DMS 273 treated with DMSO at 0.1 percent for 48 hours (cell line): ENCODE measurements at regions not wholly inside any gene's neighbourhood (a gene's known extent, or its start where the extent isn't known, plus 50 kb on each side); places are given as distances from the start of the nearest gene placed in this dataset.

Experiments used
- DNase-seq: peaks from one replicate; lab custom pipeline; 2025; lab: John Stamatoyannopoulos, UW

DNA sequence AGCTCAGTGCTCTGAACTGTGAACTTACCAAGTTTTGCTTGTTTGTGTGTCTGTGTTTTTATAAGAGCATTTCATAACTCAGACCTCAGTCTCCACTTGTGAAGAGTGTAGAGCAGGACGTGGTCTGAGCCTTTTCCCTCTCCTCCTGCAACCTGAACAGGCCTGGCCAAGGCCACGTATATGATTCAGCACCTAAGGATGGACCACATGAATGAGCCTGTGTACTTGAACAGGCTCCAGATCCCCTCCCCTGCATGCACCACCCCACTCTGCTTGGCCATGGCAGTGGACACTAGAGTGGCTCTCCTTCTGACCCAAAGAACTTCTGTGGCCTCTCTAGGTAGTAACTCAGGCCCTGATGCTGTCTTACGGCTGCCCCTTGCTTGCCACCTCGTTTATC, 125.9 kb upstream of the FSTL4 start:
- no peak for DNase-seq

DNA sequence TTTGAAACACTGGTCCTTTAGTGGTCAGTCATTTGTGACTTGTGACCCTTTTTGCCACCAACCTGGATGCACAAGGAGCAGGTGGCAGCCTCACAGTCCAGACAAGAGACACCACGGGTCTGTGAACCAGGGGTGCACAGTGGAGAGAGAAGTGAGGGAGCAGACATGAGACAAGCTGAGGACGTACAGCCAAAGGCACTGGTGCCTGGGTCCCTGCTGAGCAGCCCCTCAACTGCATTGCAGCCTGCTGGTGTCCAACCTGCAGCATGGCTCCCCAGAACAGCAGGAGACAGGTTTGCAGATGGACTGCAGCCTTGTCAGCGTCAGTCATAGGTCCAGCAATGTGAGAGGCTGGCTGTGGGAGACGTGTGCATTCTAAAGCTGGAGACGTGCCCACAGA, 124.2 kb upstream of the FSTL4 start:
- no peak for DNase-seq

DNA sequence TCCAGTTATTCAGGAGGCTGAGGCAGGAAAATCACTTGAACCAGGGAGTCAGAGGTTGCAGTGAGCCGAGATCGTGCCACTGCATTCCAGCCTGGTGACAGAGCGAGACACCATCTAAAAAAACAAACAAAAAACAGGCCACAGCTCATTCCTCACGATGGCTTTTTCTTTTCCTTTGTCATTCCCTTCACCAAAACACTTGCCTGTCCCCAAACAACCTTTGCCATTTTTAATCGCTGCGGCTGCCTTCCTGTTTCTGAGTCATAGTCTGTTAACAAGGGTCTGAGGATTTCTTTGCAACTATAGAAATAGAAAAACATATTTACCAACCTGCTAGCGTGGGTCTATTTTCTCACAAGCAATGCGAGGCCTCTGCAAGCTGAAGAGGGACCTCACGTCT, 123.0 kb upstream of the FSTL4 start:
- no peak for DNase-seq

DNA sequence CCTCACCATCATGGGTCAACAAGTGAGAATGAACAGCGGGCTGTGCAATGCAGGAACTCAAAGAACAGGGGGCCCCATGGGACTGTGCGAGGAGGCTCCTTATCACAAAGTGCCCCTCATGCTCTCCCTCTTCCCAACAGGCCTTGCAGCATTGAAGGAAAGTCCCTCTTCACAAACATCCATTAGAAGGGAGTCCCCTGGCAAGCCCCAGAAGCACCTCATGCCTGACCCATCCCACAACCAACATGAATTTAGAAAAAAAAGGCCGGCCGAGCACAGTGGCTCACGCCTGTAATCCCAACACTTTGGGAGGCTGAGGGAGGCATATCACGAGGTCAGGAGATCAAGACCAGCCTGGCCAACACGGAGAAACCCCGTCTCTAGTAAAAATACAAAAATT, 122.6 kb upstream of the FSTL4 start:
- no peak for DNase-seq

DNA sequence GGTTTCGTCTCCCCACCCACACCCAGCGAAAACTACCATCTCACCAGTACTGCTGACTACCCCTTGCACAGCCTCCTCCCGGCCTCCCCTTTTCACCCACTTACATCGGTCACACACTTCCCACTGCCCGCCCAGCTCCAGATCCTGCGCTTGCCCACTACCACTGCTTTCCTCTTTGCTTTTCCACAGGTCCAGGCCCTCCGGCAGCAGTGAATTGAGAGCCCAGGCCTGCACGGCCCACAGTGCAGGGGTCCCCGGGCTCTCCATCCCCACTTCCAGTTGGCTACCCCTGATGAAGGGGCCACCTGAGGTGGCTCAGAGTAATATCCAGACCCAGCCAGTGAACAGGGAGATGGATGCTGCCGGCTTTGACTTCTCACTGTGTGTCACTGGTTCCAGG, 120.2 kb upstream of the FSTL4 start:
- no peak for DNase-seq

DNA sequence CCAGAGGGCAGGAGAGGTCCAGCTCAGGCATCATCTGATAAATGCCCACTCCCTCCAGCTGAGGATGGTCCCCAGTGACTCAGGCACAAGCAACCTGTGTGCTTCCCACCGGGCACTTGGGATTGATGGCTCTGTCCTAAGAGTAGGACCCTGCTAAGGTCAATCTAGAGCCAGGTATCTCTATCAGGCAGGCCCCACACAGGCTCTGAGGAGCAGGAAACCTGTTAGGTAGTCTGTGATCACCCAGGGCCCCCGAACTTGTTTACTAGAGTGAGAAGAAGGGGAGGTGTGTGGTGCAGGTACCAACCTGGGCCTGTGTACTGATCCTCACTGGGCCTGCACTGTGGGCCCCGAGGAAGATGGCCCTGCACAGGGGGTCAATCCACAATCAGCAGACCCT, 119.6 kb upstream of the FSTL4 start:
- no peak for DNase-seq

DNA sequence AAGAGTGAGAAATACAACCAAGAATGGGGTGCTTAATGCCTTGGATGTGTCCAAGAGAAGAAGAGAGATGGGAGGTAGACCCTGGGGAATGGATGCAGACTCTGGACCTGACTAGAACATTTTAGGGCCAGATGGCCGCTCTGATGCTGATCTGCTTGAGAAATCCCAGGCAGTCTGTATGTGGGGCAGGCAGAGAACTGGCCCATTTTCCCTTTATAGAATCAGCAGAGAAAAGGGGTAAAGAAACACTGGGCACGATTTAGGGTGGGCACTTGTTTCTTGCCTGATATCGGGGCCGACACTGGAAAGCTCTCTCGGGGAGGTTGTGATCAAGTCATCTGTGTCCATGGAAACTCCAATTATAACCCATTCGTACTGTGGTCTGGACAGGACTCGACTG, 118.5 kb upstream of the FSTL4 start:
- no peak for DNase-seq

DNA sequence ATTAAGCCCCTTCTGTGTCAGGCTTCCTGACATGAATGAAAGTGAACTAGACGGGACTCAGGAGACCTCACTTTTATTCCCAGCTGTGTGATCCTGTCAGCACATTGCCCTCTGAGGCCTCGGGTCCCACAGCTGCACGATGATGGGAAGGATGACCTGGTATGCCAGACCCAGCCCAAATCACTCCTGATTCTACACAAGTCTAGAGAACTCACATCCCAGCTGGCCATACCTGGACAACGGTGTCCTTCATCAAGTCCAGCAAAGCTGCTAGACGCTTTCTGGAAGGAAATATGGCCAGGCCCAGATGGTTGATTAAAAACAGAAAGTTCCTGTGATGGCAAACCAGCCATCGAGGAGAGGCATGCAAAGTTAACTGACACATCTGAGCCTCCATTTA, 118.0 kb upstream of the FSTL4 start:
- DNase-seq, result no peak

DNA sequence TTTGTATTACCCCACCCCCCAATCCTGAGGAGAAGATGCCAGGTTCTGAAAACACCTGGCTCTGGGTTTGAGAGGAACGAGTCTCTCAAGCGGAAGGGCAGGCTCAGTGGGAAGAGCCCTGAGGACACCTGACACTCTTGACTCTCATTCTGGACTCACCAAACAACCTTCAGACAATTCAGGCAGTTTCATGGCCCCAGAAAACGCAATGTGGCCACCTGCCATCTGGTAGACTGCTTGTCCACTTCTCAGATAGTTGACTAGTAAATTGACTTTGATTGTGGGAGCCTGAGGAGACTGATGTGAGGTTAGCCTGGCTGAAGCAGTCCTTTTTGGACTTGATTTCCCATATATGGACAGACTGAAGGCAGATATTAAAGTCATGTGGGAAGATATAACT, 117.5 kb upstream of the FSTL4 start:
- DNase-seq, result no peak

DNA sequence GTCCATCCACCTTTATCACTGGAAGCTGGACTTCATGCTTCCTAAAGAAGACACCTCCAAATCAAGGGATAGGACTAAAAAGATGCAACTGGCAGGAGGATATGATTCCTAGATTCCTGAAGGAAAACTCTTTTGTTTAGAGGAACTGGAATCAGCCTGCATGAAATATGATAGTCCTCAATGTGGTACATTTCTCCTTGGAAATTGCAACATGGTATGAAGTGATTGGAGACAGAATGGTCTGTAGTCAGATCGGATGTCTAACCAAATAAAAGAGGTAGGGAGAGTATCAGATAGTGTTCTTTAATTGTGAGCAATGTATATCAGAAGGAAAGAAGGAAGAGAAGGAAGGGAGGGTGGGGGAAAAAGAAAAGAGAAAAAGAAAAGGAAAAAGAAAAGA, 116.1 kb upstream of the FSTL4 start:
- DNase-seq, result no peak

DNA sequence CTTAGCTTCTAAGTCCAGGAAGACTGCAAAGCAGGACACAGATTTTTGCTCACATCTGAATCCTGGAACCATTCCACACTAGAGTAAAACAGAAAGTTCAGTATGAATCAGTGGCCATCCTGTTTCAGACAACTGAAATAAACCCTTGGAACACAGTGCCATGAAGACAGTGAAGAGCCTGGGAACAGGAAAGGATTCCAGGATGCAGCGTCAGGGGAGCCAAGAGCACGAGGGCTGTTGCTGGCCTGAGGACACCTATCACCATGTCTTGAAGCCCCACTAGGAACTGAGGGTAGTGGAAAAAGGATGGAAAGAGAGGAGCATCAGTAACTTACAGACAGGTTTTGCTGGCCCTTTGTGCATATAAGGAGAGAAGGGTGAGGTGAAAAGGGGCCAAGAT, 115.3 kb upstream of the FSTL4 start:
- no peak for DNase-seq

DNA sequence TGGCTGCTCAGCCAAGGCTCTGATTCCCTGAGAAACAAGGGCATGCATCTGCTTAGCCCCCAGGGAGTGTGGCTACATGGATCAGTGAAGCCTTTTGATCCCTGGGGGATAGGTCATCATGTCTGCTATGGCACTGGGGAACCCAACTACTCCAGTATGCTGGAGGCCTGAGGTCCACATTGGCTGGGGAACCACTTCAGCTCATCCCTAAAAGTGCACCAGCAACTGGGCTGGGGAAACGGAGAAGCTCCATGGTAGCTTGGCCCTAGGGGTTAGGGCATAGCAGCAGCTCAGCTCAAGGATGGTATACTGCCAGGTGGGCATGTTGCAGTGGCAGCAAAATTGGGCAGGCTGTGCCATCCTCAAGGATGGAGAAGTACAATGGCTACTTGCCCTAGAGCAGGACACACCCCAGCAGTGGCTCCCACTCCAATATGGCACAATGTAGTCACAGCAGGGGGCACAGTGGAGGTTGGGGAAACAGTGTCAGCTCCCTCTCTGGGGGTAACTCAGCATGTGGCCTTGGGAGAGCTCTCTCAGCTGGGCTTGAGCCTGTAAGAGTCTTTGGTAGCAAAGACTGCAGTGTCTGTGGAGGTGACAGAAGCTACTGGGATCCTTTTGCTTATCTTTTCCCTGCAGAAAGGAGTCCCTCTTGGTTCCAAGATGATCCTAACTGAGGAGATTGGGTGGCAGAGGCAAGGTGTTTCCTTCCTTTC, 111.5 kb upstream of the FSTL4 start:
- no peak for DNase-seq

DNA sequence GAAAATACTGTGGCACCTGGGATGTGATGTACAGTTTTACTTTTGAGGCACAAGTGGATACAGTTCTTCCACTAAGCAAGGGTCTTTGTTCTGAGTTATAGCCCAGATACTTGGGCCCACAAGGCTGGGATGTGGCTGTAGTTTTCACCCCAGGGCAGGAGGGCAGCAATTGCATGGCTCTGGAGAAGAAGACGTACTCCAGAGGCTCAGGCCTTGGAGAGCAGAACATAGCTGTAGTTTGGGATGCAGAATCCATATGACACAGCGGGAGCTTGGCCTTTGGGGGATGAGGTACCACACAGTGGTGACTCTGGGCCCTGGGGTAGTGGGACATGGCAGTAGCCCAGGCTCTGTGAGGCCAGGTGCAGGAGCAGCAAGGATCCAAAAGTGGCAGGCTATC, 110.8 kb upstream of the FSTL4 start:
- no peak for DNase-seq

DNA sequence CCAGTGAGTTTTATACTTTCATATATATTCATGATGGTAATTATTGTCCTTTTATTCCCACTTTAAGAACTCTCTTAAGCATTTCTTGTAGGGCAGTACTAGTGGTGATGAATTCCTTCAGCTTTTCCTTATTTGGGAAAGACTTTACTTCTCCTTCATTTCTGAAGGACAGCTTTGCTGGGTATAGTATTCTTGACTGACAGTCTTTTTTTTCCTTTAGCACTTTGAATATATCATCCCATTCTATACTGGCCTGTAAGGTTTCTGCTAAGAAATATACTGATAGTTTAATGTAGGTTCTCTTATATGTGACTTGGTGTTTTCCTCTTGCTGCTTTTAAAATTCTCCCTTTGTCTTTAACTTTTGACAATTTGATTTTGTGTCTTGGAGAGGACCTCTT, 109.0 kb upstream of the FSTL4 start:
- DNase-seq, result no peak

DNA sequence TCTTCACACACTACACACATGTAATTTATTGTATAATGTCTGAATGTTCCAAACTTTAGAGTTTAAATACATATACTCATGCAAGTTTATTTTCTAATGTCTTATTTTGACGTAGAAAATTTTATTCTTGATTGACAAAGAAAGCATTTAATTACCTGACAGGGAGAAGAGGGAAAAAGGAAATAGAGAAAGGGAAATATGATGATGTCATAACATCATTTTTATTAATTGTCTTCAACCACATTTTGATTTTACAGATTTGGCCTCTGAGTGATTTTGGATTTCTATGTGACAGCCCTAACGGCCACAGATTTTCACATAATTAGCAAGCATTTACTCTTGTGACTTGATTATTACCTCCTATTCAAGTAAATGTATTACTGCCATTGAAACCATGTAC, 106.1 kb upstream of the FSTL4 start:
- no peak for DNase-seq

DNA sequence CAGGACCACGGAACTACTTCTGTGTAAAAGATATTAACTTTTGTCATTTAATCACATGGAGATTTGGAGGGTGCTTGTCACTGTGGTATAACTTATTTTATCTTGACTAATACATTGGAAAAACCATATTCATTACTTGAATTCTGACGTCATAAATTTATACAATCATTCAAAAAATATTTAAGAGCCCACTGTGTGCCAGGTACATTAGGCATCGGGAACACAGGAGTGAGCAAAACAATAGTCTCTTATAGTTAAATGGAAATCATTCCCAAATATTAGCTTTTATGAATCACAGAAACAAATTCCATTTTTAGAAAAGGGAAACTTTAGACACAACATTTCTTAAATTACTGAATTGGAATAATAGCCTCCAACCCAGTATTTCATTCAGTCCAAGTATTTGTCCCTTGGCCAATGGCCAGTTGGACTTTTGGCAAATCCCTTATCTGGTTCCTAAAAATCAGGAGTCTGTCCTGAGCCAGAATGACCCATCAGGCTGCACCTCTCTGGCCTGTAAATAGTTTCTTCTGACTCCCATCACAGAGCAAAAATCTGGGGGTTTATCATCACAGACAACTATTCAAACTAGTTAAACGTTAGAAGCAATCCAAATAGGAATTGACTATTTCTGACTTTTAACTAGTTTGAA, 104.3 kb upstream of the FSTL4 start:
- DNase-seq, result no peak

DNA sequence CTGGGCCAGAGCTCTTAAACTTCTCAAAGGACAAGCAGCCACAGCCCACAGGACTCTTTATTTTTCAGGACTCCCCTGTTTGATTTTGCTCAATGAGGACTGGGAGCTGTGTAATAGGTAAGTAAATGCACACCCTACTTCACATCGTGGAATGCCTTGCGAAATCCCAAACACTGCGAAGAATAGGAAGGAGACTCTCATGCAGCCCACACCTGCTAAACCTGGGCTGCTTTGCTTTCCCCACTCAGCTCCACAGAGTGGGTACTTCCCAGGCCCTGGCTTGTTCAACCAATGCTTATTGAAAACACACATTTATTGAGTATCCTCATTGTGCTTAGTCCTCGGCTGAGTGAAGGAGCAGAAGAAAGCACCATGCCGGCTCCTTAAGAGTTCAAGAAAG, 103.3 kb upstream of the FSTL4 start:
- DNase-seq, result no peak

DNA sequence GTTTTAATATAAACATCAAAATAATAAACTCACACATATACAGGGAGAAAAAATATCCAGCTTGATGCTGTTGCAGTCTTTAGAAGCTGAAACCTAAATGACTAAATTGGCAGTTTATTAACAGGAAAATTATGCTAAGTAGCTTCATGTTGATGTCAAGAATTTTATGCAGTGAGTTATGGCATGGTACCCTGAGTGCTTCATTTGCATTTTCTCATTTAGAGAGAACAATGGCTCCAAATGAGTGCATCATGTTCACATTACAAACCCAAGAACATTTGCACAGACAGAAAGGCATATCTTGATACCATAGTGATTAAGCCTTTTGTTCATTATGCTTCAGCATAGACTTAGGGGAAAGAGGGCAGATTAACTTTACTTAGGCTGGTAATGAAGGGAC, 102.9 kb upstream of the FSTL4 start:
- DNase-seq, result no peak

DNA sequence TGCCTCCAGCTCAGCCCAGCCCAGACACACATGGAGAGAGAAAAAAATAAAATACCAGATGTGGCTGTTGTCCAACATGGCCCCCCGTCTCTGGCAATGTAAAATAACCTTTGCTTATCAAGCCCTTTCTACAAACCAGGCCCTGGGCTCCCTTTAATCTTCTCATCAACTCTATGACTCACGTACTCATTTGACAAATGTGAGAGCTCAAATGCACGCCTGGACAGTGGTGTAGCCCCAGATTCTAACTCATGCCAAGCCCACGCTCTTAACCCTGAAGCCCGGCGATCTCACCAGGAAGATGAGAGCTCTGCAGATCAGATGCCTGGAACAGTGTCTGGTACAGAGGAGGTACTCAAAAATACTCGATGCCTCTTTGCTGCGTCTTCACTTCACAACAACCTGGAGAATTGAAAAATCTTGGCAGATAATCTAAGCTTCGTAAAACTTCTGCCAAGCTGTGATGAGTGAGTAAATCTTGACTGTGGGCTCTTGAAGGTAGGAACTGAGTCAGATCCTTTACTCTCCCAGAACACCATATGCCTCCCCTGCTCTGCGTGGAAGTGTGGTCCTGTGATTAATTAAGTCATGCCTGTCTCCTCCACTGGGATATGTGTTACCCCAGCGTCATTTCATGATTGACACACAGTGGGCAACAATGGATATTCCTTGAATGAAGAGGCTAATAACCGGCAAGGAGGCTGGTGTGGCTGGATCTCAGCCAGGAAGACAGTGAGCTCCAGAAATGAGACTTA, 102.0 kb upstream of the FSTL4 start:
- no peak for DNase-seq

DNA sequence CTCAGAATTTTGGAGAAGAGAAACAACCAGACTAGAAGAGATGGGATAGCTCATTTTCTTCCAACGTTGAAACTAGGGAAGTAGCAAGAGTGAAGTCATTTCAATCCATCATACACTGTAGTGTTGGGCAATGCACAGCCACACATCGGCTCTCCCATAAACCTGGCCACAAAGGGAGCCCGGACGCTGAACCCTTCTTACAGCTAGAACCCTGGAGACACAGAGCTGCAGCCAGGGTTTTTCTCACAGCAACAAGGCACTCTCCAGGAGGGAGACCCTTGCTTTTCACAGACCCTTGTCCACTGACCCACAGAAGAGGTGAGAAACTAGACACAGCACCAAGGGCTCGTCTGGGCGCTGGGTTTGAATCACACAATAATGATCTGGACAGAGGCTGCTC, 101.4 kb upstream of the FSTL4 start:
- no peak for DNase-seq

DNA sequence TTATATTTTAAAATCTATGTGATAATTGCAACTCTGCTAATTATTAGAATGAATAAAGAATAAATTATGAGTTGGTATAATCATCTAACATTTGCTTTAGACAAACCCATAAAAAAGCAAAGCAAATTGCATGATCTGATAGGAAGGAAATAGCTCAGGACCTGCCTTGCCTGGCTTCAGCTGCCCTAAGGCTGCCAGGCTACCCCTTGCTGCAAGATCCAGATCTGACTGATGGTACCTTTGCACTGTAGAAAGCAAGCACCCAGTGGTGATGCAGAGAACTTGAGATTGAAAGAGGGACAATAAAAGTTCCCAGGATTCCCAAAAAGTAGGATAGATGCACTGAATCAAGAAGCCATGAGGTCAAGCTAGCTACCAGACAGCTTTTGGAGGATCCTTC, 100.9 kb upstream of the FSTL4 start:
- no peak for DNase-seq

DNA sequence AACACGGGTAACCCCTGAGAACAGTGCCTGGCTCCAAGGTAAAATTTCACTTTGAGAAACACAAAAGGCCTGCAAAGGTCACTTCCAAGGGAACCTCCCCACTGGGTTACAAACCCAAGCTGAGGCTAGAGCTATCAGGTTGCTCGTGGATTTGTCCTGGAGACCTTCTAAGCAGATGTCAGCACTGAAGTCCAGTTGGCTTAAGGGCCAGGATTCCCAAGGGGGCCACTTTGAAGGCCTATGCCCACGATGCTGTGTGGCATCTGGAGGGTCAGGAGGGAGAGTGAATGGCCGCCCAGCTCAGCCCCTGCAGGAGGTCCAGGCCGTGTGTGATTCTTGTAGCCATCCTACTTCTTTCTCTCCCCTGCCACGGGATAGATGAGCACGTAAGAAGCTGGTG, 100.2 kb upstream of the FSTL4 start:
- no peak for DNase-seq

DNA sequence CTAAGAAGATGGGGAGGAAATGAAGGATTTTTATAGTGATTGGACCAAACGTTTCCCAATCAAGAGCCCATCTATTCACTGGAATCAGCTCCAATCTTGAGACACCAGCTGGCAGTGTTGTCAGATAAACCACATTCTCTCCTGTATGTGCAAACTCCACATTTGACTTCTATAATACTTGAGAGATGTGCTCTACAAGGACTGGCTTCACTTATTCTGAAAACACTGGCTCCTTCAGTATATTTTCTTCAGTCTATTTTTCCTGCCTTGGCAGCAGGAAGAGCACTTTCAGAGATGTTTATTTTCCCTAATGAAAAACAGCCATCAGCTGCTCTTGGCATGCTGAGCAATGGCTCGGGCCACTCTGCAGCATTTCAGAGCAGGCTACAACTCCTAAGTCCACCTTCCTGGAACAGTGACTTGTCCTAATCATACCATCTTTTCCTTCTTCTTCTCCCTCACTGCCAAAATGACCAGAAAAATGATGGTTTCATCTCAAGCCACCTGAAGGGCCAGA, 96.9 kb upstream of the FSTL4 start:
- DNase-seq, result no peak
